Cardiac fibroblast (primary cell): ENCODE measurements at regions not wholly inside any gene's neighbourhood (a gene's known extent, or its start where the extent isn't known, plus 50 kb on each side); places are given as distances from the start of the nearest gene placed in this dataset.

ENCODE experiments used
- DNase-seq, 2 donors: peaks; one replicate each; pipeline versions ENCODE4 v3.0.0 to v3.0.0-alpha.2; 2010; ENCODE audit warnings: low read depth in 2 of 2
- H3K4me3 ChIP-seq, 2 donors: replicated peaks in 1 of 2; 1 replicate in 1 of 2; 2 replicates in 1 of 2; pipeline ENCODE4 v1.5.1; 2011; ENCODE audit warnings: low read depth in 2 of 2, low read length in 2 of 2, mild to moderate bottlenecking in 2 of 2, moderate library complexity in 1 of 2
- CTCF ChIP-seq: IDR thresholded peaks from one replicate; pipeline ENCODE4 v1.5.1; 2011; ENCODE audit warnings: low read depth, mild to moderate bottlenecking, low read length, inconsistent platforms

- no peak overlapping the region for H3K4me3 ChIP-seq
- TF ChIP-seq CTCF: no peak
- no peak for DNase-seq
These were observed 219.5 kb downstream of the TFAP2C start for GRCh38 chr20:56848561-56848960.

- no peak for DNase-seq
- TF ChIP-seq CTCF: no peak
- H3K4me3 ChIP-seq: no peak overlapping the region
These were observed 222.4 kb downstream of the TFAP2C start for GRCh38 chr20:56851552-56851951.

- no peak overlapping the region for H3K4me3 ChIP-seq
- no peak for DNase-seq
- TF ChIP-seq CTCF: no peak
These were observed 226.6 kb downstream of the TFAP2C start for GRCh38 chr20:56855708-56856107.

GRCh38 chr20:56857950-56858349 lies 228.8 kb downstream of the TFAP2C start:
- no peak for DNase-seq
- no peak for TF ChIP-seq CTCF
- H3K4me3 ChIP-seq: no peak overlapping the region

GRCh38 chr20:56859039-56859800 lies 230.1 kb downstream of the TFAP2C start:
- DNase-seq: no peak
- TF ChIP-seq CTCF: no peak
- H3K4me3 ChIP-seq: no peak overlapping the region

GRCh38 chr20:56859801-56860261 lies 230.7 kb downstream of the TFAP2C start:
- no peak for TF ChIP-seq CTCF
- no peak overlapping the region for H3K4me3 ChIP-seq
- no peak for DNase-seq

GRCh38 chr20:56860413-56860812 lies 231.3 kb downstream of the TFAP2C start:
- DNase-seq: no peak
- H3K4me3 ChIP-seq: no peak overlapping the region
- no peak for TF ChIP-seq CTCF
